Gastrocnemius medialis (tissue), 4 donors: ENCODE measurements at regions not wholly inside any gene's neighbourhood (a gene's known extent, or its start where the extent isn't known, plus 50 kb on each side); places are given as distances from the start of the nearest gene placed in this dataset.

Experiments used
- CTCF ChIP-seq, 5 experiments: fragments of 450-650 bp in 3 of 5; fragments of 200-600 bp in 2 of 5; sonication (generic) in 2 of 5; IDR thresholded peaks in 4 of 5; conservative IDR thresholded peaks in 1 of 5; 1 replicate in 4 of 5; 2 replicates in 1 of 5; pipeline ENCODE4 v1.5.1; 2016 to 2019; ENCODE audit warnings: antibody characterized with exemption in 5 of 5, mild to moderate bottlenecking in 3 of 5, moderate library complexity in 3 of 5
- POLR2A ChIP-seq, 2 donors: fragments of 450-650 bp; IDR thresholded peaks; one replicate each; pipeline ENCODE4 v1.6.1; 2017; ENCODE audit warnings: antibody characterized with exemption in 2 of 2, mild to moderate bottlenecking in 2 of 2, moderate library complexity in 2 of 2

GRCh38 chr5:112473989-112474388, 54.9 kb upstream of the EPB41L4A start:
- TF ChIP-seq POLR2A (IDR thresholded peaks at IDR 0.05): no peak
- no peak for TF ChIP-seq CTCF (IDR thresholded peaks at IDR 0.05 in 4 of 5, conservative IDR thresholded peaks at IDR 0.05 in 1 of 5)
